Prostate gland (tissue), 2 donors: ENCODE measurements at regions not wholly inside any gene's neighbourhood (a gene's known extent, or its start where the extent isn't known, plus 50 kb on each side); places are given as distances from the start of the nearest gene placed in this dataset.

Experiments used
- DNase-seq: peaks from one replicate; pipeline ENCODE4 v3.0.0-alpha.2; 2019; ENCODE audit warnings: low spot score
- H3K27ac ChIP-seq, 2 donors: fragments of 200-600 bp; sonication (generic); 2 replicates each; pipeline ENCODE4 v1.5.1; 2017 to 2019
- H3K27me3 ChIP-seq: fragments of 200-600 bp; sonication (generic); replicated peaks from 2 replicates; pipeline ENCODE4 v1.5.1; 2019; ENCODE audit not compliant: insufficient read depth
- H3K36me3 ChIP-seq, 2 donors: fragments of 200-600 bp; sonication (generic); 1 replicate in 1 of 2; 2 replicates in 1 of 2; pipeline versions ENCODE4 v1.5.1 to v1.8.1; 2017 to 2019
- H3K4me1 ChIP-seq: fragments of 200-600 bp; sonication (generic); replicated peaks from 2 replicates; pipeline ENCODE4 v1.5.1; 2019
- H3K4me3 ChIP-seq, 2 donors: fragments of 200-600 bp; sonication (generic); 2 replicates each; pipeline ENCODE4 v1.5.1; 2017 to 2019
- H3K9me3 ChIP-seq: fragments of 200-600 bp; sonication (generic); 2 replicates; pipeline ENCODE4 v1.5.1; 2017
- CTCF ChIP-seq, 4 experiments: fragments of 200-600 bp in 2 of 4; fragments of 450-650 bp in 2 of 4; sonication (generic) in 2 of 4; IDR thresholded peaks; 1 replicate in 3 of 4; 2 replicates in 1 of 4; pipeline ENCODE4 v1.5.1; 2016 to 2019; ENCODE audit warnings: antibody characterized with exemption in 4 of 4, mild to moderate bottlenecking in 2 of 4, moderate library complexity in 2 of 4
- POLR2A ChIP-seq: fragments of 450-650 bp; IDR thresholded peaks from one replicate; pipeline ENCODE4 v1.6.1; 2016; ENCODE audit warnings: antibody characterized with exemption, mild to moderate bottlenecking
- POLR2AphosphoS5 ChIP-seq: sonication (generic); formaldehyde crosslinking; IDR thresholded peaks from one replicate; pipeline ENCODE4 v1.6.1; 2017; ENCODE audit warnings: antibody characterized with exemption
- WGBS: methylation state at CpG from one replicate; pipeline ENCODE4 v1.1.5; 2018; 5-methylcytosine and 5-hydroxymethylcytosine counted together
- intact Hi-C: fragments of 100-400 bp; cut with DNase I; formaldehyde crosslinking; loops from one replicate; pipeline ENCODE4 v1.14.2; 2022

GRCh38 chr2:126368758-126369157 lies 287.2 kb upstream of the GYPC start:
- WGBS: 48% methylated on average over 2 of the region's 2 CpGs
- no peaks in the 10 kb centered on the region for H3K9me3 ChIP-seq
- no peaks in the 10 kb centered on the region for H3K27me3 ChIP-seq
- no peak overlapping the region for H3K27ac ChIP-seq
- DNase-seq: no peak
- TF ChIP-seq CTCF (IDR thresholded peaks at IDR 0.05) (no peak), POLR2A (no peak), POLR2AphosphoS5 (no peak)
- H3K36me3 ChIP-seq: no peaks in the 10 kb centered on the region
- intact Hi-C loops: no loop called here
- H3K4me3 ChIP-seq: no peak overlapping the region
- H3K4me1 ChIP-seq: no peaks in the 10 kb centered on the region

- Histone ChIP-seq H3K36me3 (no peaks in the 10 kb centered on the region), H3K4me1 (no peaks in the 10 kb centered on the region), H3K4me3 (no peak overlapping the region), H3K27me3 (no peaks in the 10 kb centered on the region), H3K27ac (no peak overlapping the region), H3K9me3 (no peaks in the 10 kb centered on the region)
- intact Hi-C loops: no loop called here
- no peak for TF ChIP-seq POLR2AphosphoS5
- TF ChIP-seq CTCF (IDR thresholded peaks at IDR 0.05): no peak
- no peak for DNase-seq
- 91% methylated on average over 2 of the region's 2 CpGs for WGBS
Measured at GRCh38 chr2:126370201-126370600, 285.8 kb upstream of the GYPC start.

- WGBS: 94% methylated on average over 4 of the region's 4 CpGs
- H3K4me1 ChIP-seq: no peaks in the 10 kb centered on the region
- H3K27ac ChIP-seq: no peak overlapping the region
- DNase-seq: no peak
- H3K4me3 ChIP-seq: no peak overlapping the region
- TF ChIP-seq POLR2AphosphoS5 (no peak), CTCF (IDR thresholded peaks at IDR 0.05) (no peak), POLR2A (no peak)
- no peaks in the 10 kb centered on the region for H3K27me3 ChIP-seq
- no peaks in the 10 kb centered on the region for H3K9me3 ChIP-seq
- intact Hi-C loops: no loop called here
- no peaks in the 10 kb centered on the region for H3K36me3 ChIP-seq
Measured at GRCh38 chr2:126372406-126372805, 283.6 kb upstream of the GYPC start.

- TF ChIP-seq CTCF (IDR thresholded peaks at IDR 0.05) (no peak), POLR2AphosphoS5 (no peak), POLR2A (no peak)
- Histone ChIP-seq H3K27me3 (no peaks in the 10 kb centered on the region), H3K27ac (no peak overlapping the region), H3K36me3 (no peaks in the 10 kb centered on the region), H3K4me3 (no peak overlapping the region), H3K9me3 (no peaks in the 10 kb centered on the region), H3K4me1 (no peaks in the 10 kb centered on the region)
- intact Hi-C loops: no loop called here
- no peak for DNase-seq
- 90% methylated on average over 1 of the region's 1 CpG for WGBS
Measured at GRCh38 chr2:126378176-126378575, 277.8 kb upstream of the GYPC start.

GRCh38 chr2:126381091-126381490 lies 274.9 kb upstream of the GYPC start:
- H3K9me3 ChIP-seq: no peaks in the 10 kb centered on the region
- H3K27ac ChIP-seq: no peak overlapping the region
- no peak for DNase-seq
- H3K27me3 ChIP-seq: no peaks in the 10 kb centered on the region
- intact Hi-C loops: no loop called here
- TF ChIP-seq POLR2A: no peak
- TF ChIP-seq POLR2AphosphoS5: no peak
- TF ChIP-seq CTCF (IDR thresholded peaks at IDR 0.05): no peak
- 14% methylated on average over 8 of the region's 8 CpGs for WGBS
- H3K36me3 ChIP-seq: no peaks in the 10 kb centered on the region
- no peaks in the 10 kb centered on the region for H3K4me1 ChIP-seq
- no peak overlapping the region for H3K4me3 ChIP-seq
